BE2C (cell line): ENCODE measurements at regions not wholly inside any gene's neighbourhood (a gene's known extent, or its start where the extent isn't known, plus 50 kb on each side); places are given as distances from the start of the nearest gene placed in this dataset.

ENCODE experiments used
- DNase-seq: peaks from one replicate; pipeline ENCODE4 v3.0.0-alpha.2; 2020
- H3K27me3 ChIP-seq: fragments of 250-450 bp; sonication (Bioruptor Pico); 2 replicates; pipeline ENCODE4 v1.5.1; 2020; ENCODE audit warnings: mild to moderate bottlenecking
- H3K36me3 ChIP-seq: fragments of 250-450 bp; sonication (Bioruptor Pico); 2 replicates; pipeline ENCODE4 v1.5.1; 2020; ENCODE audit warnings: mild to moderate bottlenecking
- H3K4me1 ChIP-seq: fragments of 250-450 bp; sonication (Bioruptor Pico); 2 replicates; pipeline ENCODE4 v1.5.1; 2020
- H3K4me3 ChIP-seq: 2 replicates; pipeline ENCODE4 v1.5.1; 2011; ENCODE audit warnings: low read depth, low read length
- H3K9me3 ChIP-seq: fragments of 250-450 bp; sonication (Bioruptor Pico); 2 replicates; pipeline ENCODE4 v1.5.1; 2020
- CTCF ChIP-seq: IDR thresholded peaks from 2 replicates; pipeline ENCODE4 v1.5.1; 2012; ENCODE audit warnings: mild to moderate bottlenecking, low read depth, low read length

- DNase-seq = no peak
- H3K4me3 ChIP-seq = no peak overlapping the region
- TF ChIP-seq CTCF = no peak
- H3K36me3 ChIP-seq = no peaks in the 10 kb centered on the region
- no peaks in the 10 kb centered on the region for H3K4me1 ChIP-seq
- no peaks in the 10 kb centered on the region for H3K27me3 ChIP-seq
- no peaks in the 10 kb centered on the region for H3K9me3 ChIP-seq
Observed at GRCh38 chr2:105150231-105150630, 91.3 kb upstream of the GPR45 start.

- H3K9me3 ChIP-seq = no peaks in the 10 kb centered on the region
- no peak for DNase-seq
- no peak overlapping the region for H3K4me3 ChIP-seq
- H3K27me3 ChIP-seq = no peaks in the 10 kb centered on the region
- H3K36me3 ChIP-seq = no peaks in the 10 kb centered on the region
- no peaks in the 10 kb centered on the region; the same call in 1 of the 2 replicates for H3K4me1 ChIP-seq
- TF ChIP-seq CTCF = no peak
Observed at GRCh38 chr2:105154119-105154818, 87.3 kb upstream of the GPR45 start.

- TF ChIP-seq CTCF = no peak
- H3K27me3 ChIP-seq = no peaks in the 10 kb centered on the region
- no peaks in the 10 kb centered on the region for H3K9me3 ChIP-seq
- peak; percentile 36 for DNase-seq
- no peaks in the 10 kb centered on the region; the same call in 1 of the 2 replicates for H3K4me1 ChIP-seq
- no peaks in the 10 kb centered on the region for H3K36me3 ChIP-seq
- no peak overlapping the region for H3K4me3 ChIP-seq
Observed at GRCh38 chr2:105156166-105156565, 85.4 kb upstream of the GPR45 start.

- Histone ChIP-seq H3K9me3 (no peaks in the 10 kb centered on the region), H3K27me3 (no peaks in the 10 kb centered on the region), H3K4me1 (no peaks in the 10 kb centered on the region; the same call in 1 of the 2 replicates), H3K4me3 (no peak overlapping the region), H3K36me3 (no peaks in the 10 kb centered on the region)
- DNase-seq = no peak
- no peak for TF ChIP-seq CTCF
Observed at GRCh38 chr2:105158002-105158401, 83.5 kb upstream of the GPR45 start.

- no peaks in the 10 kb centered on the region for H3K27me3 ChIP-seq
- no peaks in the 10 kb centered on the region for H3K36me3 ChIP-seq
- no peaks in the 10 kb centered on the region for H3K4me1 ChIP-seq
- no peak for DNase-seq
- no peaks in the 10 kb centered on the region for H3K9me3 ChIP-seq
- H3K4me3 ChIP-seq = no peak overlapping the region
- TF ChIP-seq CTCF = no peak
Observed at GRCh38 chr2:105166688-105167087, 74.9 kb upstream of the GPR45 start.

GRCh38 chr2:105168543-105168942 is 73.0 kb upstream of the GPR45 start:
- no peaks in the 10 kb centered on the region for H3K27me3 ChIP-seq
- H3K36me3 ChIP-seq = no peaks in the 10 kb centered on the region
- no peaks in the 10 kb centered on the region for H3K9me3 ChIP-seq
- no peaks in the 10 kb centered on the region for H3K4me1 ChIP-seq
- TF ChIP-seq CTCF = no peak
- DNase-seq = no peak
- no peak overlapping the region for H3K4me3 ChIP-seq
